ENCODE measurements at regions not wholly inside any gene's neighbourhood (a gene's known extent, or its start where the extent isn't known, plus 50 kb on each side); places are given as distances from the start of the nearest gene placed in this dataset.
"Not testable (repeated sequence)": the region's sequence is repeated elsewhere in the genome, so short reads cannot be mapped to it uniquely, and the experiment has no call there.

DNA sequence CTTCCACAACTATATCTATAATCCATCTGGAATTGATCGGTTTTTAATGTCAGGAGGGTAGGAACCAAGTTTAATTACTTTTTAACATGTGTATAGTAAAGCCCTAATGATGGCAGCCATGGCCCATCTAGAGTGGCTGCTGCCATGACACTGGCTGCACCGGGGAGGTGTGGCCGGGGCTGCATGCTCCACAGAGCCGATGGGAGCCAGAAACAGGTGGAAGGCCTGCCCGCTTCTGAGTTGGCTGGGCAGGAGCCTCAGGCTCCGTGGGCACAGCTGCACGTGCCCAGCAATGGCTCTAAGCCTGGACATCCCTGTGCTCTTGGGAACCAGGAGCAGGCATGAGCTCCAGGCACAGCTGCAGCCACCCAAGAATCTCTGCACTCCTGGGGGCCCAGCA lies 73.0 kb downstream of the GBP6 start:
- Mint-ChIP-seq H3K27me3 (no peaks in the 10 kb centered on the region), H3K9me3 (peaks cover 4% of the 10 kb centered on the region), H3K27ac (no peak overlapping the region), H3K4me1 (ENCODE audit: unreplicated experiment) (no peaks in the 10 kb centered on the region), H3K4me3 (no peak overlapping the region), H3K36me3 (no peaks in the 10 kb centered on the region)
- TF ChIP-seq, protein P1, sequence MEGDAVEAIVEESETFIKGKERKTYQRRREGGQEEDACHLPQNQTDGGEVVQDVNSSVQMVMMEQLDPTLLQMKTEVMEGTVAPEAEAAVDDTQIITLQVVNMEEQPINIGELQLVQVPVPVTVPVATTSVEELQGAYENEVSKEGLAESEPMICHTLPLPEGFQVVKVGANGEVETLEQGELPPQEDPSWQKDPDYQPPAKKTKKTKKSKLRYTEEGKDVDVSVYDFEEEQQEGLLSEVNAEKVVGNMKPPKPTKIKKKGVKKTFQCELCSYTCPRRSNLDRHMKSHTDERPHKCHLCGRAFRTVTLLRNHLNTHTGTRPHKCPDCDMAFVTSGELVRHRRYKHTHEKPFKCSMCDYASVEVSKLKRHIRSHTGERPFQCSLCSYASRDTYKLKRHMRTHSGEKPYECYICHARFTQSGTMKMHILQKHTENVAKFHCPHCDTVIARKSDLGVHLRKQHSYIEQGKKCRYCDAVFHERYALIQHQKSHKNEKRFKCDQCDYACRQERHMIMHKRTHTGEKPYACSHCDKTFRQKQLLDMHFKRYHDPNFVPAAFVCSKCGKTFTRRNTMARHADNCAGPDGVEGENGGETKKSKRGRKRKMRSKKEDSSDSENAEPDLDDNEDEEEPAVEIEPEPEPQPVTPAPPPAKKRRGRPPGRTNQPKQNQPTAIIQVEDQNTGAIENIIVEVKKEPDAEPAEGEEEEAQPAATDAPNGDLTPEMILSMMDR (conservative IDR thresholded peaks at IDR 0.05): no peak
- DNase-seq (ENCODE audit: extremely low spot score, unreplicated experiment): no peak

DNA sequence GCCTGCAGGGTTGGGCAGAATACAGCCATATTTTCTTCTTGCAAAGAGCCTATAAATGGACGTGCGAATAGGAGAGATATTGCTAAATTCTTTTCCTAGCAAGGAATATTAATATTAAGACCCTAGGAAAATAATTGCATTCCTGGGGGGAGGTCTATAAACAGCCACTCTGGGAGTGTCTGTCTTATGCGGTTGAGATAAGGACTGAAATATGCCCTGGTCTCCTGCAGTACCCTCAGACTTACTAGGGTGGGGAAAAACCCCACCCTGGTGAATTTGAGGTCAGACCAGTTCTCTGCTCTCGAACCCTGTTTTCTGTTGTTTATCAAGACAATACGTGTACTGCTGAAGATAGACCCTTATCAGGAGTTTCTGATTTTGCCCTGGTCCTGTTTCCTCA lies 74.4 kb downstream of the GBP6 start:
- not testable (repeated sequence) for H3K27ac Mint-ChIP-seq; H3K9me3 Mint-ChIP-seq; H3K36me3 Mint-ChIP-seq; H3K27me3 Mint-ChIP-seq; H3K4me1 Mint-ChIP-seq (ENCODE audit: unreplicated experiment); H3K4me3 Mint-ChIP-seq; DNase-seq (ENCODE audit: extremely low spot score, unreplicated experiment)

DNA sequence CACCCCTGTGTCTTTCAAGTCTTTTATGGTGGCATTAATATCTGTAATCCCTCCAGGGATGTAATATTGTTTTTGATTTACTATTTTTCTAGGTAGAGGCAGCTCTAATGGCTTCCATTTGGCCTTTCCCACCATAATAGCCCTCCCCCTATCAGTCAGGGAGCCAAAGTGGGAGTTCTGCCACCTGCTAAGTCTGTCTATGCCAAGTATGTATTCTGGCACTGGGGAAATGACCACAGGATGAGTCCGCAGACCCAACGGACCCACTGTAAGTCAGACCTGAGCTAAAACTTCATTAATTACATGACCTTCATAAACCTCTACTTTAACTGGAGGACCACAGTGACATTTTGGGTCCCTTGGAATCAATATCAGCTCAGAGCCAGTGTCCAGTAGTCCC lies 77.1 kb downstream of the GBP6 start:
- no peaks in the 10 kb centered on the region for H3K36me3 Mint-ChIP-seq
- no peaks in the 10 kb centered on the region for H3K27me3 Mint-ChIP-seq
- H3K4me1 Mint-ChIP-seq (ENCODE audit: unreplicated experiment): no peaks in the 10 kb centered on the region
- no peak overlapping the region for H3K4me3 Mint-ChIP-seq
- no peak overlapping the region for H3K27ac Mint-ChIP-seq
- H3K9me3 Mint-ChIP-seq: peaks cover 4% of the 10 kb centered on the region
- TF ChIP-seq, protein P1 (conservative IDR thresholded peaks at IDR 0.05): no peak
- DNase-seq (ENCODE audit: extremely low spot score, unreplicated experiment): no peak

DNA sequence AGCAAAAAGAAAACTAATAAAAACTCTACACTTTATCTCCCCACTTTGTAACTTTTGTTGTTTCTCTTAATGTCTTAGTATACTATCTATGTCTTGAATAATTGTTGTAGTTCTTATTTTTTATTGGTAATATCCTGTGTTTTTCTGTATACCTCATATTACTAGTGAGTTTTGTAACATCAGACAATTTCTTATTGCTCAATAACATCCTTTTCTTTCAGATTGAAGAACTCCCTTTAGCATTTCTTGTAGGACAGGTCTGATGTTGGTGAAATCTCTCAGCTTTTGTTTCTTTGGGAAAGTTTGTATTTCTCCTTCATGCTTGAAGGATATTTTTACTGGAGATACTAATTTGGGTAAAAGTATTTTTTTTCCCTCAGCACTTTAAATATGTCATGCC lies 79.8 kb upstream of the LRRC8B start:
- TF ChIP-seq, protein P1 (conservative IDR thresholded peaks at IDR 0.05): no peak
- no peaks in the 10 kb centered on the region for H3K4me1 Mint-ChIP-seq (ENCODE audit: unreplicated experiment)
- no peak overlapping the region for H3K27ac Mint-ChIP-seq
- H3K4me3 Mint-ChIP-seq: no peak overlapping the region
- DNase-seq (ENCODE audit: extremely low spot score, unreplicated experiment): no peak
- H3K27me3 Mint-ChIP-seq: no peaks in the 10 kb centered on the region
- H3K9me3 Mint-ChIP-seq: peaks cover 4% of the 10 kb centered on the region
- H3K36me3 Mint-ChIP-seq: no peaks in the 10 kb centered on the region

DNA sequence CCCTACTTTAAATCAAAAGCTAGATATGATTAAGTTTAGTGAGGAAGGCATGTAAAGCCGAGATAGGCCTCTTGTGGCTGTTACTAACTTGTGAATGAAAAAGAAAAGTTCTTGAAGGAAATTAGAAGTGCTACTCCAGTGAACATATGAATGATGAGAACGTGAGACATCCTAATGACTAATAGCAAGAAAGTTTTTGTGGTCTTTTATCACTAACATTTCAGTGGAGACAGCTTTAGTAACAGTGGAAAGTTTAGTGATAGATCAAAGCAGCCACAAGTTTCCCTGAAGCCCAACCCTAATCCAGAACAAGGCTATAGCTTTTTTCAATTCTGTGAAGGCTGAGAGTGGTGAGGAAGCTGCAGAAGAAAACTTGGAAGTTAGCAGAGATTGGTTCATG lies 73.6 kb upstream of the LRRC8B start:
- no peak overlapping the region for H3K27ac Mint-ChIP-seq
- no peak overlapping the region for H3K4me3 Mint-ChIP-seq
- DNase-seq (ENCODE audit: extremely low spot score, unreplicated experiment): no peak
- TF ChIP-seq, protein P1 (conservative IDR thresholded peaks at IDR 0.05): no peak
- H3K9me3 Mint-ChIP-seq: no peaks in the 10 kb centered on the region
- no peaks in the 10 kb centered on the region for H3K4me1 Mint-ChIP-seq (ENCODE audit: unreplicated experiment)
- no peaks in the 10 kb centered on the region for H3K36me3 Mint-ChIP-seq
- no peaks in the 10 kb centered on the region for H3K27me3 Mint-ChIP-seq

DNA sequence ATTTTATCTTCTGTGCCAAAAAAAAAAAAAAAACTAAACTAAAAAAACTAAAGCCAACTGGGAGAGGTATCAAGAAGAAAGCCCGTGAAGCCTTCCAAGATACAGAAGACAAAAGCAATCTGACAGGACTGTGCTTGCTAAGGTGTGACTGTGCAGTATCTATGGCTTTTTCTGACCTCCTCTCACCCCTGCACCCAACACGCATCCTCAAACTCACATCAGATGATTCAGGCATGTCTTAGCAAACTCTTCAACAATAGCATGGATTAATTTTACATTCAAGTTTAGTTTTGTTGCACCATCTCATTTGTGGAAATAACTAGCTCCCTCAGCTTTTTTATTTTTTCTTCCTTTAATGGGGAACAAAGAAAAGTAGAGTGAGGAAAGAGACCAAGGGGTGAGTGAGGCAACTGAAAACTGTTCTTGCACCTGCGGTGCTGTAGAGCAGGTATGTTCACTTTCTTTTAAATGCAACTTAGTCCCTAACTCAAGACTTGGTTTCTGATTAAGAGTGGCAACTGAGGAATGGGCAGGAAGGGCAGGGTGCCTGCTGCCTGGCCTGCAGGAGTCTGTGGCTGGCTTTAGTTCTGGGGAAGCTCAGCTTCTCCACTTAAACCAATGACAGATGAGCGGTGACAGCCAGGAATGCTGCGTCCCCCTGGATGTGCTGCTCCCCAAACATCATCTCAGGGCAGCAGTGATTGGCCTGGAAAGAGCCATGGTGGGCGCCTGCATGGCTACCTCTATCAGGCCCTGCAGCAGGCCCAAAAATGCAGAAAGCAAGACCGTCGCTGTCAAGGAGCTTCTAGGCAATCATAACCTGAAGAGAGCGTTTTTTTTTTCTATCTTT lies 71.3 kb upstream of the LRRC8B start:
- H3K36me3 Mint-ChIP-seq: no peaks in the 10 kb centered on the region
- no peak overlapping the region for H3K4me3 Mint-ChIP-seq
- no peaks in the 10 kb centered on the region for H3K27me3 Mint-ChIP-seq
- no peak for DNase-seq (ENCODE audit: extremely low spot score, unreplicated experiment)
- H3K4me1 Mint-ChIP-seq (ENCODE audit: unreplicated experiment): no peaks in the 10 kb centered on the region
- H3K9me3 Mint-ChIP-seq: no peaks in the 10 kb centered on the region
- TF ChIP-seq, protein P1 (conservative IDR thresholded peaks at IDR 0.05): no peak
- H3K27ac Mint-ChIP-seq: no peak overlapping the region
